ENCODE measurements at regions not wholly inside any gene's neighbourhood (a gene's known extent, or its start where the extent isn't known, plus 50 kb on each side); places are given as distances from the start of the nearest gene placed in this dataset.

DNA sequence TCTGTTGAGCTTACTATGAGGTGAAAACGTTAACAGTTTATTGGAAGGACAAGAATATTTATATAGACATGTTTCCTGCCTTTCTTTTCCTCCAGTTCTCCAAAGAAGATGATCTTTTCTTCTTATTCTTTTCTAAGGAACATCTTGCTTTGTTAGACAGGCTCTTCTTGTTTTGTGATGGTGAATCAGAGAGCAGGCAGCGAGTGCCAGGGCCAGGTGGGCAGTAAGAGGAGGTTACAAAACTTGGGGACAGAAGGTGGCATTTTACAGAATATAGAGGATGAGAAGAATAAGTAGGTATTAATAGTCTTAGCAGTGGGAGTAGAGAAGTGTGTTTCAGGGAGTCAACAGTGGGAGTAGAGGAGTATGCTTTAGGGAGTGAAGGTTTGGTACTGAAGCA, 223.6 kb downstream of the ARL4A start:
- Histone ChIP-seq H3K4me3 (no peak overlapping the region), H3K9me3 (replicated peaks in 1 of 3) (no peaks in the 10 kb centered on the region), H3K27ac (no peak overlapping the region), H3K36me3 (replicated peaks in 1 of 2) (no peaks in the 10 kb centered on the region), H3K27me3 (no peaks in the 10 kb centered on the region), H3K4me1 (replicated peaks in 1 of 2) (no peaks in the 10 kb centered on the region)
- no peak for TF ChIP-seq POLR2A (IDR thresholded peaks at IDR 0.05)
- TF ChIP-seq, protein P1, sequence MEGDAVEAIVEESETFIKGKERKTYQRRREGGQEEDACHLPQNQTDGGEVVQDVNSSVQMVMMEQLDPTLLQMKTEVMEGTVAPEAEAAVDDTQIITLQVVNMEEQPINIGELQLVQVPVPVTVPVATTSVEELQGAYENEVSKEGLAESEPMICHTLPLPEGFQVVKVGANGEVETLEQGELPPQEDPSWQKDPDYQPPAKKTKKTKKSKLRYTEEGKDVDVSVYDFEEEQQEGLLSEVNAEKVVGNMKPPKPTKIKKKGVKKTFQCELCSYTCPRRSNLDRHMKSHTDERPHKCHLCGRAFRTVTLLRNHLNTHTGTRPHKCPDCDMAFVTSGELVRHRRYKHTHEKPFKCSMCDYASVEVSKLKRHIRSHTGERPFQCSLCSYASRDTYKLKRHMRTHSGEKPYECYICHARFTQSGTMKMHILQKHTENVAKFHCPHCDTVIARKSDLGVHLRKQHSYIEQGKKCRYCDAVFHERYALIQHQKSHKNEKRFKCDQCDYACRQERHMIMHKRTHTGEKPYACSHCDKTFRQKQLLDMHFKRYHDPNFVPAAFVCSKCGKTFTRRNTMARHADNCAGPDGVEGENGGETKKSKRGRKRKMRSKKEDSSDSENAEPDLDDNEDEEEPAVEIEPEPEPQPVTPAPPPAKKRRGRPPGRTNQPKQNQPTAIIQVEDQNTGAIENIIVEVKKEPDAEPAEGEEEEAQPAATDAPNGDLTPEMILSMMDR (IDR thresholded peaks at IDR 0.05) = no peak
- WGBS, 4 donors = 50 to 67% (median 57%) methylated on average over 2 of the region's 2 CpGs
- intact Hi-C loops (cut with DNase I) = no loop called here
- no peak for DNase-seq

- H3K4me3 ChIP-seq = no peak overlapping the region
- H3K27me3 ChIP-seq = no peaks in the 10 kb centered on the region
- TF ChIP-seq POLR2A (IDR thresholded peaks at IDR 0.05) = no peak
- TF ChIP-seq, protein P1 (IDR thresholded peaks at IDR 0.05) = no peak
- H3K36me3 ChIP-seq (replicated peaks in 1 of 2) = no peaks in the 10 kb centered on the region
- H3K27ac ChIP-seq = no peak overlapping the region
- intact Hi-C loops (cut with DNase I) = no loop called here
- no peaks in the 10 kb centered on the region for H3K4me1 ChIP-seq (replicated peaks in 1 of 2)
- DNase-seq = no peak
- 39 to 41% (median 40%) methylated on average over 3 of the region's 3 CpGs for WGBS, 4 donors
- no peaks in the 10 kb centered on the region for H3K9me3 ChIP-seq (replicated peaks in 1 of 3)
These were observed 225.6 kb downstream of the ARL4A start for GRCh38 chr7:12913002-12913401.

GRCh38 chr7:12917801-12918200, 230.4 kb downstream of the ARL4A start:
- TF ChIP-seq, protein P1 (IDR thresholded peaks at IDR 0.05) = no peak
- no peak for TF ChIP-seq POLR2A (IDR thresholded peaks at IDR 0.05)
- H3K27me3 ChIP-seq = no peaks in the 10 kb centered on the region
- intact Hi-C loops (cut with DNase I) = no loop called here
- H3K36me3 ChIP-seq (replicated peaks in 1 of 2) = no peaks in the 10 kb centered on the region
- no peaks in the 10 kb centered on the region for H3K9me3 ChIP-seq (replicated peaks in 1 of 3)
- no peak overlapping the region for H3K27ac ChIP-seq
- no peaks in the 10 kb centered on the region for H3K4me1 ChIP-seq (replicated peaks in 1 of 2)
- no peak overlapping the region for H3K4me3 ChIP-seq
- 71 to 83% (median 73%) methylated on average over 2 of the region's 2 CpGs for WGBS, 4 donors
- DNase-seq = no peak

DNA sequence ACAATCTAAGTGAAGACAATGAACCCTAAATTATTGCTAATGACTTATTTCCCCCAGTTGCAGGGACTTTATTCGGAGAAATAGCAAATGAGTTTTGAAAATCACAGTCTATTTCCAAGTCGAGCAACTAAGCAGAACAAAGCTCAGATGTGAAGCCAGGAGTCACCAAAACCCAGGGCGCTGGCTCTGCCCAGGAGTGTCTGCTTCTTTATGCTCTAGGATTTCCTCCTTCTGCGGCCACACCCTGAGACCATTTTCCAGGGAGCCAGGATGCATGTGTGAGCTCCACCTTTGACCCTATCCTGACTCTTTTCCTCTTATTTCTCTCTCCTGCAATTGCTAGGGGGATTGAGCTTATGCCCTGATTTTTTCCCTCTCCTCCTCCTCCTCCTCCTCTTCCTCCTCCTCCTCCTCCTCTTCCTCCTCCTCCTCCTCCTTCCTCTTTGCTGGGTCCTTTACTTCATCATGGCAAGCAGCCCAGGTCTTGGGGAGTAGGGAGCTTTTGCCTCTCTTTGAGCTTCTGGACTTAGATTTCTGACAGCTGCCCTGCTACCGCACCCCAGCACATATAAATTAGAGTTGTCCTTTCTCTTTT, 234.4 kb downstream of the ARL4A start:
- peak in 1 of 7 donors; percentile 20 for DNase-seq
- 52 to 71% (median 58%) methylated on average over 4 to 5 of the region's 5 CpGs for WGBS, 4 donors
- Histone ChIP-seq H3K27me3 (no peaks in the 10 kb centered on the region), H3K4me3 (no peak overlapping the region), H3K9me3 (replicated peaks in 1 of 3) (no peaks in the 10 kb centered on the region), H3K36me3 (replicated peaks in 1 of 2) (no peaks in the 10 kb centered on the region), H3K27ac (no peak overlapping the region), H3K4me1 (replicated peaks in 1 of 2) (no peaks in the 10 kb centered on the region)
- intact Hi-C loops (cut with DNase I) = no loop called here
- TF ChIP-seq POLR2A (IDR thresholded peaks at IDR 0.05) = no peak
- TF ChIP-seq, protein P1 (IDR thresholded peaks at IDR 0.05) = no peak
